Neural crest cell (in vitro differentiated cells): ENCODE measurements at regions not wholly inside any gene's neighbourhood (a gene's known extent, or its start where the extent isn't known, plus 50 kb on each side); places are given as distances from the start of the nearest gene placed in this dataset.

Experiments
- DNase-seq: peaks from one replicate; pipeline ENCODE4 v3.0.0; 2021; ENCODE audit warnings: low read depth, mixed read lengths, low spot score
- H3K27ac Mint-ChIP-seq: one replicate; pipeline ENCODE4 v1.8.0; 2021; ENCODE audit warnings: mild to moderate bottlenecking, mixed read lengths; ENCODE audit not compliant: unreplicated experiment
- H3K27me3 Mint-ChIP-seq: 2 replicates; pipeline ENCODE4 v1.8.0; 2021; ENCODE audit warnings: low read depth, mild to moderate bottlenecking, mixed read lengths
- H3K36me3 Mint-ChIP-seq: 2 replicates; pipeline ENCODE4 v1.8.0; 2021; ENCODE audit warnings: low read depth, mild to moderate bottlenecking, mixed read lengths
- H3K4me1 Mint-ChIP-seq: 2 replicates; pipeline ENCODE4 v1.8.0; 2021; ENCODE audit warnings: mixed read lengths
- H3K4me3 Mint-ChIP-seq: one replicate; pipeline ENCODE4 v1.8.0; 2021; ENCODE audit warnings: mild to moderate bottlenecking, mixed read lengths
- H3K9me3 Mint-ChIP-seq: 2 replicates; pipeline ENCODE4 v1.8.0; 2021; ENCODE audit warnings: mixed read lengths
- CTCF ChIP-seq: fragments of 200-600 bp; sonication (generic); conservative IDR thresholded peaks from 2 replicates; pipeline ENCODE4 v1.5.0; 2021; ENCODE audit warnings: antibody characterized with exemption, mild to moderate bottlenecking

- DNase-seq = no peak
- Mint-ChIP-seq H3K27me3 (no peaks in the 10 kb centered on the region), H3K27ac (no peak overlapping the region), H3K36me3 (peaks cover 8% of the 10 kb centered on the region), H3K4me3 (no peak overlapping the region), H3K4me1 (no peaks in the 10 kb centered on the region), H3K9me3 (peaks cover 13% of the 10 kb centered on the region)
- no peak for TF ChIP-seq CTCF
Measured at GRCh38 chr4:60737858-60738257, 462.3 kb upstream of the ADGRL3 start.

GRCh38 chr4:60743654-60744053, 456.5 kb upstream of the ADGRL3 start:
- Mint-ChIP-seq H3K27ac (no peak overlapping the region), H3K4me3 (no peak overlapping the region), H3K36me3 (no peaks in the 10 kb centered on the region), H3K9me3 (no peaks in the 10 kb centered on the region), H3K4me1 (no peaks in the 10 kb centered on the region), H3K27me3 (no peaks in the 10 kb centered on the region)
- TF ChIP-seq CTCF = no peak
- no peak for DNase-seq

- H3K9me3 Mint-ChIP-seq = no peaks in the 10 kb centered on the region
- no peaks in the 10 kb centered on the region for H3K4me1 Mint-ChIP-seq
- H3K27me3 Mint-ChIP-seq = no peaks in the 10 kb centered on the region
- TF ChIP-seq CTCF = no peak
- H3K36me3 Mint-ChIP-seq = no peaks in the 10 kb centered on the region
- no peak overlapping the region for H3K27ac Mint-ChIP-seq
- DNase-seq = no peak
- no peak overlapping the region for H3K4me3 Mint-ChIP-seq
Measured at GRCh38 chr4:60744767-60745166, 455.4 kb upstream of the ADGRL3 start.

- Mint-ChIP-seq H3K27ac (no peak overlapping the region), H3K4me1 (no peaks in the 10 kb centered on the region), H3K36me3 (no peaks in the 10 kb centered on the region), H3K9me3 (no peaks in the 10 kb centered on the region), H3K4me3 (no peak overlapping the region), H3K27me3 (no peaks in the 10 kb centered on the region)
- no peak for TF ChIP-seq CTCF
- DNase-seq = no peak
Measured at GRCh38 chr4:60745800-60746571, 454.1 kb upstream of the ADGRL3 start.

- H3K27ac Mint-ChIP-seq = no peak overlapping the region
- DNase-seq = no peak
- TF ChIP-seq CTCF = no peak
- no peaks in the 10 kb centered on the region for H3K4me1 Mint-ChIP-seq
- H3K9me3 Mint-ChIP-seq = no peaks in the 10 kb centered on the region
- no peaks in the 10 kb centered on the region for H3K27me3 Mint-ChIP-seq
- H3K4me3 Mint-ChIP-seq = no peak overlapping the region
- H3K36me3 Mint-ChIP-seq = no peaks in the 10 kb centered on the region
Measured at GRCh38 chr4:60750962-60751361, 449.2 kb upstream of the ADGRL3 start.
